ENCODE measurements at regions not wholly inside any gene's neighbourhood (a gene's known extent, or its start where the extent isn't known, plus 50 kb on each side); places are given as distances from the start of the nearest gene placed in this dataset.

- no peak for TF ChIP-seq POLR2A (IDR thresholded peaks at IDR 0.05; ENCODE audit: low read length)
- no peak for TF ChIP-seq GATA1 (IDR thresholded peaks at IDR 0.05; ENCODE audit: low read depth, low read length)
These were observed 530.6 kb downstream of the KLF12 start for GRCh38 chr13:73603646-73604045.
